CD4-positive, alpha-beta T cell treated with Interleukin-15 for 4 hours (primary cell): ENCODE measurements at regions not wholly inside any gene's neighbourhood (a gene's known extent, or its start where the extent isn't known, plus 50 kb on each side); places are given as distances from the start of the nearest gene placed in this dataset.
A peak's percentile ranks its signal among the peaks of the same experiment; 100 is the strongest.

Experiments used
- DNase-seq: peaks from one replicate; pipeline ENCODE4 v3.0.0-alpha.2; 2020; ENCODE audit warnings: low spot score

GRCh38 chr3:135865553-135865952, 100.0 kb upstream of the PPP2R3A start:
- no peak for DNase-seq

GRCh38 chr3:135867911-135868310, 97.6 kb upstream of the PPP2R3A start:
- DNase-seq = no peak

- no peak for DNase-seq
Measured at GRCh38 chr3:135868801-135869200, 96.7 kb upstream of the PPP2R3A start.

- DNase-seq = no peak
Measured at GRCh38 chr3:135869439-135870105, 96.0 kb upstream of the PPP2R3A start.

GRCh38 chr3:135871311-135871710, 94.2 kb upstream of the PPP2R3A start:
- DNase-seq = no peak

GRCh38 chr3:135874035-135874434, 91.5 kb upstream of the PPP2R3A start:
- no peak for DNase-seq

GRCh38 chr3:135878501-135878900, 87.0 kb upstream of the PPP2R3A start:
- DNase-seq = no peak

GRCh38 chr3:135885885-135886284, 79.6 kb upstream of the PPP2R3A start:
- DNase-seq = no peak

GRCh38 chr3:135887220-135887619, 78.3 kb upstream of the PPP2R3A start:
- no peak for DNase-seq

GRCh38 chr3:135889443-135889842, 76.1 kb upstream of the PPP2R3A start:
- no peak for DNase-seq

GRCh38 chr3:135891121-135891520, 74.4 kb upstream of the PPP2R3A start:
- DNase-seq = no peak

- DNase-seq = peak; percentile 26
Measured at GRCh38 chr3:135895106-135895733, 70.3 kb upstream of the PPP2R3A start.

GRCh38 chr3:135895734-135896121, 69.8 kb upstream of the PPP2R3A start:
- no peak for DNase-seq

- DNase-seq = no peak
Measured at GRCh38 chr3:135896613-135897012, 68.9 kb upstream of the PPP2R3A start.

- no peak for DNase-seq
Measured at GRCh38 chr3:135897715-135898114, 67.8 kb upstream of the PPP2R3A start.

- DNase-seq = no peak
Measured at GRCh38 chr3:135898774-135899173, 66.8 kb upstream of the PPP2R3A start.

GRCh38 chr3:135905058-135905724, 60.3 kb upstream of the PPP2R3A start:
- no peak for DNase-seq

- DNase-seq = no peak
Measured at GRCh38 chr3:135907422-135908165, 57.9 kb upstream of the PPP2R3A start.

GRCh38 chr3:135908225-135908624, 57.3 kb upstream of the PPP2R3A start:
- DNase-seq = no peak

GRCh38 chr3:135908737-135909136, 56.8 kb upstream of the PPP2R3A start:
- no peak for DNase-seq

- no peak for DNase-seq
Measured at GRCh38 chr3:135911110-135911509, 54.4 kb upstream of the PPP2R3A start.

GRCh38 chr3:135915206-135915605, 50.3 kb upstream of the PPP2R3A start:
- no peak for DNase-seq
